DOHH2 (cell line): ENCODE measurements at regions not wholly inside any gene's neighbourhood (a gene's known extent, or its start where the extent isn't known, plus 50 kb on each side); places are given as distances from the start of the nearest gene placed in this dataset.

Source experiments
- H3F3A ChIP-seq: fragments of 200-600 bp; sonication (generic), shearing (Covaris generic); 2 replicates; pipeline ENCODE4 v1.6.0; 2016; ENCODE audit warnings: antibody characterized with exemption, mild to moderate bottlenecking; ENCODE audit not compliant: control insufficient read depth, insufficient read depth
- H3K27ac ChIP-seq: fragments of 200-600 bp; sonication (generic); 2 replicates; pipeline ENCODE4 v1.5.1; 2014; ENCODE audit warnings: low read depth, mild to moderate bottlenecking, low read length, moderate library complexity
- H3K27me3 ChIP-seq: fragments of 200-600 bp; sonication (generic); 2 replicates; pipeline ENCODE4 v1.6.1; 2014; ENCODE audit warnings: mild to moderate bottlenecking, low read length, mixed read lengths; ENCODE audit not compliant: control insufficient read depth
- H3K36me3 ChIP-seq: fragments of 200-600 bp; sonication (generic); 2 replicates; pipeline ENCODE4 v1.6.1; 2014; ENCODE audit warnings: mild to moderate bottlenecking, low read length, moderate library complexity, mixed read lengths; ENCODE audit not compliant: control insufficient read depth
- H3K4me1 ChIP-seq: fragments of 200-600 bp; sonication (generic); 2 replicates; pipeline ENCODE4 v1.6.1; 2014; ENCODE audit warnings: mild to moderate bottlenecking, low read length, mixed read lengths; ENCODE audit not compliant: control insufficient read depth
- H3K4me2 ChIP-seq: fragments of 200-600 bp; sonication (generic); 2 replicates; pipeline ENCODE4 v1.6.0; 2014; ENCODE audit warnings: mild to moderate bottlenecking, low read length, moderate library complexity
- H3K4me3 ChIP-seq: fragments of 200-600 bp; sonication (generic); 2 replicates; pipeline ENCODE4 v1.5.1; 2014; ENCODE audit warnings: mild to moderate bottlenecking, low read length, mixed read lengths
- H3K79me2 ChIP-seq: fragments of 200-600 bp; sonication (generic); 2 replicates; pipeline ENCODE4 v1.6.1; 2014; ENCODE audit warnings: mild to moderate bottlenecking, low read length, mixed read lengths; ENCODE audit not compliant: control insufficient read depth
- H3K9me2 ChIP-seq: fragments of 200-600 bp; sonication (generic); replicated peaks from 2 replicates; pipeline ENCODE4 v1.6.1; 2014; ENCODE audit warnings: mild to moderate bottlenecking, low read length, mixed read lengths; ENCODE audit not compliant: control insufficient read depth
- H3K9me3 ChIP-seq: fragments of 200-600 bp; sonication (generic); 2 replicates; pipeline ENCODE4 v1.6.1; 2014; ENCODE audit warnings: antibody characterized with exemption, low read length, mixed read lengths; ENCODE audit not compliant: control insufficient read depth, insufficient read depth
- H4K20me1 ChIP-seq: fragments of 200-600 bp; sonication (generic); 2 replicates; pipeline ENCODE4 v1.6.0; 2014; ENCODE audit warnings: low read depth, mild to moderate bottlenecking, antibody characterized with exemption, low read length, moderate library complexity; ENCODE audit not compliant: control insufficient read depth, insufficient read depth
- CTCF ChIP-seq: fragments of 200-600 bp; sonication (generic); IDR thresholded peaks from one replicate; pipeline ENCODE4 v1.5.1; 2014; ENCODE audit warnings: antibody characterized with exemption, mild to moderate bottlenecking, low read depth, low read length; ENCODE audit not compliant: poor library complexity, severe bottlenecking
- EZH2phosphoT487 ChIP-seq: fragments of 200-600 bp; sonication (generic); IDR thresholded peaks from 2 replicates; pipeline ENCODE4 v1.6.1; 2017; ENCODE audit warnings: borderline replicate concordance, mild to moderate bottlenecking, antibody characterized with exemption, low read length, moderate library complexity, mixed read lengths

GRCh38 chr5:164362835-164363234 lies 857.4 kb downstream of the MAT2B start:
- no peak overlapping the region for H3K27ac ChIP-seq
- no peaks in the 10 kb centered on the region for H3K9me2 ChIP-seq
- H3K9me3 ChIP-seq = no peaks in the 10 kb centered on the region
- no peaks in the 10 kb centered on the region for H3K4me1 ChIP-seq
- no peaks in the 10 kb centered on the region for H3F3A ChIP-seq
- H4K20me1 ChIP-seq = no peaks in the 10 kb centered on the region
- no peaks in the 10 kb centered on the region for H3K27me3 ChIP-seq
- no peaks in the 10 kb centered on the region for H3K79me2 ChIP-seq
- H3K4me3 ChIP-seq = no peak overlapping the region
- H3K36me3 ChIP-seq = no peaks in the 10 kb centered on the region
- H3K4me2 ChIP-seq = no peak overlapping the region
- no peak for TF ChIP-seq EZH2phosphoT487
- no peak for TF ChIP-seq CTCF

DNA sequence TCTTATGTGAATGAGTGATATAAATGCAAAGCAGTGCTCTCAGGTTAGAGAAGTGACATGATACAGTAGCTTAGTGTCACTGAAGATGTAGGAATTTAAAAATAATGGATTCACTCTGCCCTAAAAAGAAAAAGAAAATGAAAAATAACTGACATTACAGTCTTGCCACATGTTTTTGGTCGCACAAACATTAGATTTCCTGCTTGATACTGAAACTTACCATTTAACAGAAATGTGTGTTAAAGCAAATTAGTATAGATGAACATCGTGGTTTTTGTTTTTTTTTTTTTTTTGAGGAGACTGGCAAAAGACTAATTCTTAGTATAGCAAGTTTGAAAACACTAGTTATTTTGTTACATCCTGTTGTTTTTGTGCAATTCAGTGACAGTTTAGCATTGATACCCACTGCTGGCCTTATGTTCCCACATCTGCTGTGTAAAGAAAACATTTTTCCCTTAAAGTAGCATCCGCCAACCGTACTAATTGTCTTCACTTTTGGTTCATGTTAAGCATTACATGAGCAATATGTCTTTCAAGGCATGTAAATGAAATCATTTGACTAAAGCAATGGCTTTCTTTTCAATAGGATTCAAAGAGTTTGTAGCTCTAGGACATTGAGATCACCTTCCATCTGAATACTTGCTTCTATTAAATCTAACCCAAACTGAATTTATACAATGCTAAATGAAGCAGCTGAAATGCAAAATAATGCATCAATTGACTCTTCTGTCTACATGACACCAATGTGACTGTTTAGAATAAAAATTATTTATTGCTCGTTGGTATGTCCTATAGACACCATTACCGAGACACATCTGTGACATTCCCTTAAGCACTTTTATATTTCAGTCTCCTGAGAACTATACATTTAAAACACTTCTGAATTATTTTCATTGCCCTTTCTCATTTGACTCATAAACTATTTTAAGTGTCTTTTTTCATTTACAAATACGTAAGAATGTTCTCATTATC lies 859.1 kb downstream of the MAT2B start:
- Histone ChIP-seq H3K27ac (no peak overlapping the region), H3K4me3 (no peak overlapping the region), H3K9me3 (no peaks in the 10 kb centered on the region), H3K4me2 (no peak overlapping the region), H3K4me1 (no peaks in the 10 kb centered on the region), H3K27me3 (no peaks in the 10 kb centered on the region), H3F3A (no peaks in the 10 kb centered on the region), H4K20me1 (no peaks in the 10 kb centered on the region), H3K79me2 (no peaks in the 10 kb centered on the region), H3K9me2 (no peaks in the 10 kb centered on the region), H3K36me3 (no peaks in the 10 kb centered on the region)
- no peak for TF ChIP-seq EZH2phosphoT487
- TF ChIP-seq CTCF = no peak

DNA sequence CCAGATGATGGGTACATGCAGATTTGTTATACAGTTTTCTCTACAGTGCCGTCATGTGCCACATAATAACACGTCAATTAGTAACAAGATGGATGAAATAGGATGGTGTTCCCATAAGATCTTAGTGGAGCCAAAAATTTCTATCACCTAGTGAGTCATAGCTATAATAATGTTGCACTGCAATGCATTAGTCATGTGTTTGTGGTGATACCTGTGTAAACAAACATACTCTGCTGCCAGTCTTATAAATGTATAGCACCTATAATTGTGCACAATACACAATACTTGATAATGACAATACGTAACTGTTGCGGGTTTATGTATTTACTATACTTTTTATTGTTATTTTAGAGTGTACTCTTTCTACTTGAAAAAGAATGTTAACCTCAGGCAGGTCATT lies 865.4 kb downstream of the MAT2B start:
- no peaks in the 10 kb centered on the region for H3K79me2 ChIP-seq
- no peak overlapping the region for H3K27ac ChIP-seq
- no peaks in the 10 kb centered on the region for H3K27me3 ChIP-seq
- H3K4me1 ChIP-seq = no peaks in the 10 kb centered on the region
- no peak overlapping the region for H3K4me3 ChIP-seq
- no peak overlapping the region for H3K4me2 ChIP-seq
- H3K36me3 ChIP-seq = no peaks in the 10 kb centered on the region
- no peaks in the 10 kb centered on the region for H3K9me3 ChIP-seq
- no peaks in the 10 kb centered on the region for H3K9me2 ChIP-seq
- H3F3A ChIP-seq = no peaks in the 10 kb centered on the region
- H4K20me1 ChIP-seq = no peaks in the 10 kb centered on the region
- TF ChIP-seq CTCF (no peak), EZH2phosphoT487 (no peak)
